A549 (cell line): ENCODE measurements at regions not wholly inside any gene's neighbourhood (a gene's known extent, or its start where the extent isn't known, plus 50 kb on each side); places are given as distances from the start of the nearest gene placed in this dataset.
A peak's percentile ranks its signal among the peaks of the same experiment; 100 is the strongest.
"Not testable (repeated sequence)": the region's sequence is repeated elsewhere in the genome, so short reads cannot be mapped to it uniquely, and the experiment has no call there.

Source experiments
- ATAC-seq, 2 experiments: fragments of 200-7000 bp in 1 of 2; fragments of >200 bp in 1 of 2; cut with Nextera tagmentation in 1 of 2; cut with Tn5 transposase in 1 of 2; 3 replicates each; pipeline versions ENCODE4 v1.8.0 to v1.9.1; 2018 to 2020; ENCODE audit warnings: mild to moderate bottlenecking in 1 of 2, moderate library complexity in 1 of 2
- CTCF ChIA-PET: fragments of 300-600 bp; sonication (Branson Sonifier 250); formaldehyde crosslinking; extraction: SDS; loops from one replicate; lab custom pipeline; 2021; ENCODE audit warnings: antibody characterized with exemption, inconsistent platforms; lab: Yijun Ruan, JAX
- POLR2A ChIA-PET: fragments of 350-600 bp; formaldehyde crosslinking; extraction: SDS; loops from one replicate; lab custom pipeline; 2021; ENCODE audit warnings: antibody characterized with exemption, inconsistent platforms; lab: Yijun Ruan, JAX
- DNase-seq, 2 experiments: peaks; one replicate each; pipeline versions ENCODE4 v3.0.0 to v3.0.0-alpha.2; 2011 to 2016; ENCODE audit warnings: low read depth in 1 of 2, low spot score in 1 of 2
- FAIRE-seq: peaks from 2 replicates; lab custom pipeline; 2011; peaks lifted over from hg19 to GRCh38; lab: Jason Lieb, UNC
- H3K27ac ChIP-seq, 2 experiments: fragments of >200 bp; sonication (Bioruptor Twin); formaldehyde crosslinking; 3 replicates each; pipeline ENCODE4 v1.5.1; 2016 to 2017
- H3K4me1 ChIP-seq: fragments of >200 bp; sonication (Bioruptor Twin); formaldehyde crosslinking; 3 replicates; pipeline ENCODE4 v1.6.1; 2016
- H3K4me2 ChIP-seq: fragments of >200 bp; sonication (Bioruptor Twin); formaldehyde crosslinking; 3 replicates; pipeline ENCODE4 v1.6.1; 2016
- H3K4me3 ChIP-seq: fragments of >200 bp; sonication (Bioruptor Twin); formaldehyde crosslinking; 3 replicates; pipeline ENCODE4 v1.5.1; 2016
- H3K9me3 ChIP-seq: fragments of >200 bp; sonication (Bioruptor Twin); formaldehyde crosslinking; 3 replicates; pipeline ENCODE4 v1.6.1; 2016
- BCL3 ChIP-seq: fragments of >200 bp; sonication (Bioruptor Twin); formaldehyde crosslinking; IDR thresholded peaks from 3 replicates; pipeline ENCODE4 v1.6.1; 2016
- CBX2 ChIP-seq: fragments of 200-600 bp; sonication (generic); IDR thresholded peaks from 2 replicates; pipeline ENCODE4 v1.6.1; 2016; ENCODE audit warnings: low read depth, mild to moderate bottlenecking, borderline replicate concordance
- EHMT2 ChIP-seq: fragments of 200-600 bp; sonication (generic); IDR thresholded peaks from 2 replicates; pipeline ENCODE4 v1.6.1; 2016; ENCODE audit warnings: antibody characterized with exemption, low read depth, mild to moderate bottlenecking, moderate library complexity
- ELK1 ChIP-seq: fragments of 150-350 bp; IDR thresholded peaks from 2 replicates; pipeline ENCODE4 v1.6.1; 2014; ENCODE audit warnings: low read depth, mild to moderate bottlenecking, low read length
- ESRRA ChIP-seq: fragments of 150-350 bp; IDR thresholded peaks from 2 replicates; pipeline ENCODE4 v1.6.1; 2014; ENCODE audit warnings: mild to moderate bottlenecking, low read length, borderline replicate concordance
- FOXS1 ChIP-seq: fragments of 250-450 bp; sonication (Bioruptor Pico); IDR thresholded peaks from 2 replicates; pipeline ENCODE4 v1.5.0; 2020; ENCODE audit warnings: mild to moderate bottlenecking, moderate library complexity
- HOXB5 ChIP-seq: fragments of 250-450 bp; sonication (Bioruptor Pico); IDR thresholded peaks from 2 replicates; pipeline ENCODE4 v1.5.0; 2020; ENCODE audit warnings: mild to moderate bottlenecking, moderate library complexity
- JUN ChIP-seq, 2 experiments: fragments of >200 bp; sonication (Bioruptor Twin); formaldehyde crosslinking; IDR thresholded peaks; 2 replicates in 1 of 2; 3 replicates in 1 of 2; pipeline ENCODE4 v1.6.1; 2016 to 2017
- MAX ChIP-seq: IDR thresholded peaks from 2 replicates; pipeline ENCODE4 v1.6.1; 2012
- MAZ ChIP-seq: fragments of 150-350 bp; IDR thresholded peaks from 2 replicates; pipeline ENCODE4 v1.6.1; 2014; ENCODE audit warnings: antibody characterized with exemption, low read depth, low read length, borderline replicate concordance
- NR3C1 ChIP-seq: fragments of >200 bp; sonication (Bioruptor Twin); formaldehyde crosslinking; IDR thresholded peaks from 3 replicates; pipeline ENCODE4 v1.6.1; 2017
- POLR2A ChIP-seq: IDR thresholded peaks from 2 replicates; pipeline ENCODE4 v1.6.1; 2012; ENCODE audit warnings: mild to moderate bottlenecking, low read length
- REST ChIP-seq: fragments of 200-600 bp; sonication (generic); IDR thresholded peaks from 2 replicates; pipeline ENCODE4 v1.6.1; 2016; ENCODE audit warnings: antibody characterized with exemption, mild to moderate bottlenecking, moderate library complexity
- RNF2 ChIP-seq: fragments of 200-600 bp; sonication (generic); IDR thresholded peaks from 2 replicates; pipeline ENCODE4 v1.6.1; 2016; ENCODE audit warnings: low read depth, mild to moderate bottlenecking, antibody characterized with exemption, moderate library complexity, borderline replicate concordance
- SMC3 ChIP-seq: fragments of >200 bp; sonication (Bioruptor Twin); formaldehyde crosslinking; IDR thresholded peaks from 3 replicates; pipeline ENCODE4 v1.6.1; 2018; ENCODE audit warnings: inconsistent platforms
- ZC3H11A ChIP-seq: fragments of 450-650 bp; IDR thresholded peaks from 2 replicates; pipeline ENCODE4 v1.6.1; 2014; ENCODE audit warnings: antibody characterized with exemption, mild to moderate bottlenecking
- ZFP36 ChIP-seq: fragments of 450-650 bp; IDR thresholded peaks from 2 replicates; pipeline ENCODE4 v1.6.1; 2014; ENCODE audit warnings: borderline replicate concordance; ENCODE audit not compliant: partially characterized antibody
- WGBS: methylation state at CpG from one replicate; pipeline ENCODE4 v1.1.6; 2017; ENCODE audit errors: missing lambda C conversion rate; 5-methylcytosine and 5-hydroxymethylcytosine counted together

GRCh38 chr13:63838366-63839110, 2422.9 kb upstream of the PCDH20 start:
- Histone ChIP-seq H3K4me2 (no peak overlapping the region), H3K27ac (no peak overlapping the region), H3K9me3 (no peaks in the 10 kb centered on the region; the same call in 2 of the 3 replicates), H3K4me1 (no peaks in the 10 kb centered on the region), H3K4me3 (no peak overlapping the region)
- DNase-seq: no peak
- 56% methylated on average over 14 of the region's 18 CpGs for WGBS
- TF ChIP-seq ZFP36 (no peak), HOXB5 (CRISPR knock-in tag) (no peak), ZC3H11A (no peak), ELK1 (no peak), EHMT2 (no peak), JUN (IDR thresholded peaks at IDR 0.05) (no peak), MAZ (no peak), BCL3 (no peak), POLR2A (no peak), SMC3 (no peak), MAX (no peak), CBX2 (no peak), RNF2 (no peak), ESRRA (no peak), FOXS1 (no peak), REST (no peak), NR3C1 (no peak)
- CTCF ChIA-PET: no interaction called here
- no peak for ATAC-seq
- POLR2A ChIA-PET: no interaction called here
- FAIRE-seq: no peak

- no CpG with 5 or more reads among the region's 21 CpGs for WGBS
- H3K4me1 ChIP-seq, H3K9me3 ChIP-seq, ATAC-seq, DNase-seq, H3K4me3 ChIP-seq, H3K4me2 ChIP-seq, POLR2A ChIA-PET, FAIRE-seq, H3K27ac ChIP-seq, CTCF ChIA-PET: not testable (repeated sequence)
These were observed 2422.1 kb upstream of the PCDH20 start for GRCh38 chr13:63837701-63838100.

- WGBS: no CpG with 5 or more reads among the region's 2 CpGs
These were observed 2414.0 kb upstream of the PCDH20 start for GRCh38 chr13:63829609-63830008.

GRCh38 chr13:63821785-63822184, 2406.1 kb upstream of the PCDH20 start:
- H3K9me3 ChIP-seq, H3K4me3 ChIP-seq, FAIRE-seq, H3K27ac ChIP-seq, H3K4me2 ChIP-seq, DNase-seq, ATAC-seq, CTCF ChIA-PET, H3K4me1 ChIP-seq, POLR2A ChIA-PET: not testable (repeated sequence)
- WGBS: 19% methylated on average over 5 of the region's 5 CpGs

More at GRCh38 chr13:63829609-63830008, 2414.0 kb upstream of the PCDH20 start:
- H3K4me1 ChIP-seq, DNase-seq, H3K9me3 ChIP-seq, CTCF ChIA-PET, H3K27ac ChIP-seq, H3K4me3 ChIP-seq, H3K4me2 ChIP-seq, FAIRE-seq, POLR2A ChIA-PET: not testable (repeated sequence)
- peak; percentile 73 to 75; a peak in 5 of 6 replicates for ATAC-seq

- FAIRE-seq, H3K27ac ChIP-seq, H3K4me3 ChIP-seq, H3K4me2 ChIP-seq, H3K4me1 ChIP-seq, DNase-seq, ATAC-seq, CTCF ChIA-PET, POLR2A ChIA-PET, H3K9me3 ChIP-seq: not testable (repeated sequence)
- WGBS: 85% methylated on average over 41 of the region's 41 CpGs
These were observed 2395.9 kb upstream of the PCDH20 start for GRCh38 chr13:63811428-63812004.
